ENCODE measurements at regions not wholly inside any gene's neighbourhood (a gene's known extent, or its start where the extent isn't known, plus 50 kb on each side); places are given as distances from the start of the nearest gene placed in this dataset.
A peak's percentile ranks its signal among the peaks of the same experiment; 100 is the strongest.

DNA sequence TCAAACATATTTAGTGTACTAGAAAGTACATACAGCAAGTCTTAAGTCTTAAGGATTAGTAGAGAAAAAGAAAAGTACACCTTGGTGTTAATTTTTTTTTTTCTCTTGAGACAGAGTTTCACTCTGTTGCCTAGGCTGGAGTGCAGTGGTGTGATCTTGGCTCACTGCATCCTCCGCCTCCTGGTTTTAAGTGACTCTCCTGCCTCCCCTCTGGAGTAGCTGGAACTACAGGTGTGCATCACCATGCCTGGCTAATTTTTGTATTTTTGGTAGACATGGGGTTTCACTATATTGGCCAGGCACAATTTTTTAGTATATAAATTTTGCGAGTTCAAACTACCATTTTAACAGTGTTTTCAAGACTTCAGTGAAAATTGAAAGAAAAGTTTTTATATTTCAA is 1941.1 kb upstream of the CDH6 start:
- TF ChIP-seq, protein P1, sequence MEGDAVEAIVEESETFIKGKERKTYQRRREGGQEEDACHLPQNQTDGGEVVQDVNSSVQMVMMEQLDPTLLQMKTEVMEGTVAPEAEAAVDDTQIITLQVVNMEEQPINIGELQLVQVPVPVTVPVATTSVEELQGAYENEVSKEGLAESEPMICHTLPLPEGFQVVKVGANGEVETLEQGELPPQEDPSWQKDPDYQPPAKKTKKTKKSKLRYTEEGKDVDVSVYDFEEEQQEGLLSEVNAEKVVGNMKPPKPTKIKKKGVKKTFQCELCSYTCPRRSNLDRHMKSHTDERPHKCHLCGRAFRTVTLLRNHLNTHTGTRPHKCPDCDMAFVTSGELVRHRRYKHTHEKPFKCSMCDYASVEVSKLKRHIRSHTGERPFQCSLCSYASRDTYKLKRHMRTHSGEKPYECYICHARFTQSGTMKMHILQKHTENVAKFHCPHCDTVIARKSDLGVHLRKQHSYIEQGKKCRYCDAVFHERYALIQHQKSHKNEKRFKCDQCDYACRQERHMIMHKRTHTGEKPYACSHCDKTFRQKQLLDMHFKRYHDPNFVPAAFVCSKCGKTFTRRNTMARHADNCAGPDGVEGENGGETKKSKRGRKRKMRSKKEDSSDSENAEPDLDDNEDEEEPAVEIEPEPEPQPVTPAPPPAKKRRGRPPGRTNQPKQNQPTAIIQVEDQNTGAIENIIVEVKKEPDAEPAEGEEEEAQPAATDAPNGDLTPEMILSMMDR (IDR thresholded peaks at IDR 0.05) = 0 out of 2 replicates have a peak, but pooled peaks have one; percentile 15
- no peak for TF ChIP-seq FOXM1 (IDR thresholded peaks at IDR 0.05; ENCODE audit: low read depth)
- TF ChIP-seq POLR2AphosphoS5 (IDR thresholded peaks at IDR 0.05; ENCODE audit: low read depth, low read length) = no peak
- TF ChIP-seq NFIC (IDR thresholded peaks at IDR 0.05; ENCODE audit: borderline replicate concordance) = no peak
- no peak for TF ChIP-seq CHD2 (IDR thresholded peaks at IDR 0.05; ENCODE audit: low read length, partially characterized antibody)
- TF ChIP-seq YY1 (IDR thresholded peaks at IDR 0.05; ENCODE audit: low read depth) = no peak
- TF ChIP-seq RAD21 (IDR thresholded peaks at IDR 0.05; ENCODE audit: low read length) = no peak
- no peak for TF ChIP-seq RCOR1 (IDR thresholded peaks at IDR 0.05; ENCODE audit: low read length)
- no peak for TF ChIP-seq EP300 (IDR thresholded peaks at IDR 0.05; ENCODE audit: borderline replicate concordance in 1 of 2, low read depth in 1 of 2, low read length in 1 of 2)
- TF ChIP-seq MXI1 (IDR thresholded peaks at IDR 0.05; ENCODE audit: low read depth, low read length) = no peak
- no peak for TF ChIP-seq EZH2phosphoT487 (IDR thresholded peaks at IDR 0.05; ENCODE audit: borderline replicate concordance, low read depth)
- TF ChIP-seq TAF1 (IDR thresholded peaks at IDR 0.05; ENCODE audit: borderline replicate concordance, low read depth, low read length) = no peak
- TF ChIP-seq, protein P2, sequence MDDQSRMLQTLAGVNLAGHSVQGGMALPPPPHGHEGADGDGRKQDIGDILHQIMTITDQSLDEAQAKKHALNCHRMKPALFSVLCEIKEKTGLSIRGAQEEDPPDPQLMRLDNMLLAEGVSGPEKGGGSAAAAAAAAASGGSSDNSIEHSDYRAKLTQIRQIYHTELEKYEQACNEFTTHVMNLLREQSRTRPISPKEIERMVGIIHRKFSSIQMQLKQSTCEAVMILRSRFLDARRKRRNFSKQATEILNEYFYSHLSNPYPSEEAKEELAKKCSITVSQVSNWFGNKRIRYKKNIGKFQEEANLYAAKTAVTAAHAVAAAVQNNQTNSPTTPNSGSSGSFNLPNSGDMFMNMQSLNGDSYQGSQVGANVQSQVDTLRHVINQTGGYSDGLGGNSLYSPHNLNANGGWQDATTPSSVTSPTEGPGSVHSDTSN (IDR thresholded peaks at IDR 0.05) = no peak
- no peak for TF ChIP-seq SMC3 (IDR thresholded peaks at IDR 0.05; ENCODE audit: low read depth, low read length)

Data from SK-N-SH (cell line).